ENCODE measurements at regions not wholly inside any gene's neighbourhood (a gene's known extent, or its start where the extent isn't known, plus 50 kb on each side); places are given as distances from the start of the nearest gene placed in this dataset.
"Not testable (repeated sequence)": the region's sequence is repeated elsewhere in the genome, so short reads cannot be mapped to it uniquely, and the experiment has no call there.

- H3K4me1 Mint-ChIP-seq (ENCODE audit: low read depth) = no peaks in the 10 kb centered on the region
- H3K36me3 Mint-ChIP-seq (ENCODE audit: low read depth) = no peaks in the 10 kb centered on the region
- H3K4me3 Mint-ChIP-seq = no peak overlapping the region
- peaks cover 20% of the 10 kb centered on the region for H3K27me3 Mint-ChIP-seq (ENCODE audit: low read depth)
- CTCF ChIA-PET = no interaction called here
- intact Hi-C loops (cut with micrococcal nuclease) = no loop called here
- H3K27ac Mint-ChIP-seq = no peak overlapping the region
- DNase-seq = no peak
- H3K9me3 Mint-ChIP-seq = no peaks in the 10 kb centered on the region
Measured at GRCh38 chr6:169406804-169407203, 153.2 kb upstream of the THBS2 start.

GRCh38 chr6:169406034-169406433, 152.4 kb upstream of the THBS2 start:
- no peak overlapping the region for H3K4me3 Mint-ChIP-seq
- H3K9me3 Mint-ChIP-seq = no peaks in the 10 kb centered on the region
- H3K36me3 Mint-ChIP-seq (ENCODE audit: low read depth) = no peaks in the 10 kb centered on the region
- no peaks in the 10 kb centered on the region for H3K4me1 Mint-ChIP-seq (ENCODE audit: low read depth)
- H3K27ac Mint-ChIP-seq = no peak overlapping the region
- intact Hi-C loops (cut with micrococcal nuclease) = no loop called here
- H3K27me3 Mint-ChIP-seq (ENCODE audit: low read depth) = peaks cover 20% of the 10 kb centered on the region
- DNase-seq = no peak
- CTCF ChIA-PET = no interaction called here

GRCh38 chr6:169404828-169405227, 151.2 kb upstream of the THBS2 start:
- Mint-ChIP-seq H3K36me3 (ENCODE audit: low read depth) (no peaks in the 10 kb centered on the region), H3K27me3 (ENCODE audit: low read depth) (peaks cover 16% of the 10 kb centered on the region), H3K4me3 (no peak overlapping the region), H3K27ac (no peak overlapping the region), H3K4me1 (ENCODE audit: low read depth) (no peaks in the 10 kb centered on the region), H3K9me3 (no peaks in the 10 kb centered on the region)
- CTCF ChIA-PET = no interaction called here
- intact Hi-C loops (cut with micrococcal nuclease) = no loop called here
- DNase-seq = no peak

- H3K36me3 Mint-ChIP-seq (ENCODE audit: low read depth) = no peaks in the 10 kb centered on the region
- intact Hi-C loops (cut with micrococcal nuclease) = no loop called here
- no peaks in the 10 kb centered on the region for H3K9me3 Mint-ChIP-seq
- no peak for DNase-seq
- H3K4me1 Mint-ChIP-seq (ENCODE audit: low read depth) = no peaks in the 10 kb centered on the region
- no peak overlapping the region for H3K4me3 Mint-ChIP-seq
- peaks cover 2% of the 10 kb centered on the region for H3K27me3 Mint-ChIP-seq (ENCODE audit: low read depth)
- H3K27ac Mint-ChIP-seq = no peak overlapping the region
- CTCF ChIA-PET = no interaction called here
Measured at GRCh38 chr6:169398342-169399105, 144.9 kb upstream of the THBS2 start.

- Mint-ChIP-seq H3K27me3 (ENCODE audit: low read depth) (no peaks in the 10 kb centered on the region), H3K36me3 (ENCODE audit: low read depth) (no peaks in the 10 kb centered on the region), H3K9me3 (no peaks in the 10 kb centered on the region), H3K27ac (no peak overlapping the region), H3K4me3 (no peak overlapping the region), H3K4me1 (ENCODE audit: low read depth) (no peaks in the 10 kb centered on the region)
- intact Hi-C loops (cut with micrococcal nuclease) = no loop called here
- CTCF ChIA-PET = no interaction called here
- DNase-seq = no peak
Measured at GRCh38 chr6:169397684-169398083, 144.0 kb upstream of the THBS2 start.

- no peak overlapping the region for H3K27ac Mint-ChIP-seq
Measured at GRCh38 chr6:169396554-169397163, 143.0 kb upstream of the THBS2 start.

GRCh38 chr6:169396009-169396539, 142.4 kb upstream of the THBS2 start:
- DNase-seq; CTCF ChIA-PET; H3K9me3 Mint-ChIP-seq; H3K27me3 Mint-ChIP-seq (ENCODE audit: low read depth); H3K4me1 Mint-ChIP-seq (ENCODE audit: low read depth); H3K27ac Mint-ChIP-seq; H3K36me3 Mint-ChIP-seq (ENCODE audit: low read depth); intact Hi-C loops (cut with micrococcal nuclease); H3K4me3 Mint-ChIP-seq: not testable (repeated sequence)

More at GRCh38 chr6:169396554-169397163, 143.0 kb upstream of the THBS2 start:
- Mint-ChIP-seq H3K36me3 (ENCODE audit: low read depth) (no peaks in the 10 kb centered on the region), H3K9me3 (peaks cover 2% of the 10 kb centered on the region), H3K4me3 (no peak overlapping the region), H3K4me1 (ENCODE audit: low read depth) (no peaks in the 10 kb centered on the region), H3K27me3 (ENCODE audit: low read depth) (no peaks in the 10 kb centered on the region)
- CTCF ChIA-PET = no interaction called here
- no peak for DNase-seq
- intact Hi-C loops (cut with micrococcal nuclease) = no loop called here

- CTCF ChIA-PET = no interaction called here
- Mint-ChIP-seq H3K36me3 (ENCODE audit: low read depth) (no peaks in the 10 kb centered on the region), H3K4me1 (ENCODE audit: low read depth) (no peaks in the 10 kb centered on the region), H3K27ac (no peak overlapping the region), H3K9me3 (peaks cover 13% of the 10 kb centered on the region), H3K27me3 (ENCODE audit: low read depth) (no peaks in the 10 kb centered on the region), H3K4me3 (no peak overlapping the region)
- intact Hi-C loops (cut with micrococcal nuclease) = no loop called here
- DNase-seq = no peak
Measured at GRCh38 chr6:169395080-169395805, 141.6 kb upstream of the THBS2 start.

GRCh38 chr6:169393753-169394152, 140.1 kb upstream of the THBS2 start:
- intact Hi-C loops (cut with micrococcal nuclease) = no loop called here
- CTCF ChIA-PET = no interaction called here
- H3K27ac Mint-ChIP-seq = no peak overlapping the region
- DNase-seq = no peak
- no peaks in the 10 kb centered on the region for H3K4me1 Mint-ChIP-seq (ENCODE audit: low read depth)
- no peaks in the 10 kb centered on the region for H3K27me3 Mint-ChIP-seq (ENCODE audit: low read depth)
- H3K4me3 Mint-ChIP-seq = no peak overlapping the region
- H3K36me3 Mint-ChIP-seq (ENCODE audit: low read depth) = no peaks in the 10 kb centered on the region
- peaks cover 17% of the 10 kb centered on the region for H3K9me3 Mint-ChIP-seq

GRCh38 chr6:169391473-169392071, 137.9 kb upstream of the THBS2 start:
- no peak for DNase-seq
- Mint-ChIP-seq H3K27ac (no peak overlapping the region), H3K9me3 (peaks cover 17% of the 10 kb centered on the region), H3K4me1 (ENCODE audit: low read depth) (no peaks in the 10 kb centered on the region), H3K27me3 (ENCODE audit: low read depth) (peaks cover 10% of the 10 kb centered on the region), H3K36me3 (ENCODE audit: low read depth) (no peaks in the 10 kb centered on the region), H3K4me3 (no peak overlapping the region)
- CTCF ChIA-PET = interaction anchor here (0.6 kb wide), 1 partner anchor 301 kb away, joined by 3 read pairs; no protein-coding TSS in a partner anchor
- intact Hi-C loops (cut with micrococcal nuclease) = no loop called here

- H3K27me3 Mint-ChIP-seq (ENCODE audit: low read depth) = peaks cover 12% of the 10 kb centered on the region
- no peaks in the 10 kb centered on the region for H3K36me3 Mint-ChIP-seq (ENCODE audit: low read depth)
- H3K4me1 Mint-ChIP-seq (ENCODE audit: low read depth) = no peaks in the 10 kb centered on the region
- H3K9me3 Mint-ChIP-seq = peaks cover 22% of the 10 kb centered on the region
- H3K4me3 Mint-ChIP-seq = no peak overlapping the region
- no peak overlapping the region for H3K27ac Mint-ChIP-seq
- DNase-seq = no peak
- intact Hi-C loops (cut with micrococcal nuclease) = no loop called here
- CTCF ChIA-PET = no interaction called here
Measured at GRCh38 chr6:169388395-169389166, 134.9 kb upstream of the THBS2 start.
